Panc1 (cell line): ENCODE measurements at regions not wholly inside any gene's neighbourhood (a gene's known extent, or its start where the extent isn't known, plus 50 kb on each side); places are given as distances from the start of the nearest gene placed in this dataset.

ENCODE experiments used
- ATAC-seq: fragments of 200-7000 bp; cut with Tn5 transposase; 2 replicates; pipeline ENCODE4 v1.9.1; 2020; ENCODE audit warnings: mild to moderate bottlenecking, moderate library complexity
- BruUV-seq: library from RNA; stranded (reverse); fragments of 400-500 nt; replicated peaks from 2 replicates; lab custom pipeline; 2021; lab: Mats Ljungman, UMichigan
- CTCF ChIA-PET: fragments of 300-600 bp; sonication (Branson Sonifier 250); formaldehyde crosslinking; loops from one replicate; lab custom pipeline; 2022; ENCODE audit warnings: antibody characterized with exemption; lab: Charles Lee
- POLR2A ChIA-PET: fragments of 300-600 bp; sonication (Branson Sonifier 250); formaldehyde crosslinking; loops from one replicate; lab custom pipeline; 2022; ENCODE audit warnings: antibody characterized with exemption; lab: Charles Lee
- DNase-seq: peaks from one replicate; pipeline ENCODE4 v3.0.0-alpha.2; 2010; ENCODE audit warnings: low read depth, low spot score
- H3K27ac ChIP-seq: 2 replicates; pipeline ENCODE4 v1.5.1; 2011; ENCODE audit warnings: mild to moderate bottlenecking, low read length, inconsistent platforms
- H3K27me3 ChIP-seq: fragments of 200-500 bp; sonication (Bioruptor generic); 2 replicates; pipeline ENCODE4 v1.6.0; 2014; ENCODE audit warnings: low read length, inconsistent platforms; ENCODE audit not compliant: control insufficient read depth, insufficient read depth
- H3K36me3 ChIP-seq: fragments of 200-500 bp; sonication (Bioruptor generic); 2 replicates; pipeline ENCODE4 v1.5.1; 2014; ENCODE audit warnings: inconsistent platforms, mild to moderate bottlenecking, low read length, moderate library complexity; ENCODE audit not compliant: control insufficient read depth, insufficient read depth
- H3K4me1 ChIP-seq: 2 replicates; pipeline ENCODE4 v1.5.1; 2011; ENCODE audit warnings: inconsistent platforms, mild to moderate bottlenecking, low read length, moderate library complexity; ENCODE audit not compliant: control insufficient read depth, insufficient read depth
- H3K4me3 ChIP-seq, 2 experiments: 2 replicates each; pipeline ENCODE4 v1.5.1; 2011 to 2012; ENCODE audit warnings: low read depth in 2 of 2, low read length in 2 of 2, mild to moderate bottlenecking in 2 of 2, inconsistent platforms in 1 of 2, moderate library complexity in 1 of 2
- H3K9me3 ChIP-seq: fragments of 200-500 bp; sonication (Bioruptor generic); 2 replicates; pipeline ENCODE4 v1.5.1; 2014; ENCODE audit warnings: low read depth, mild to moderate bottlenecking, inconsistent platforms, low read length, moderate library complexity; ENCODE audit not compliant: control insufficient read depth, insufficient read depth
- CTCF ChIP-seq: fragments of 450-650 bp; IDR thresholded peaks from 2 replicates; pipeline ENCODE4 v1.5.1; 2017; ENCODE audit warnings: mild to moderate bottlenecking
- POLR2AphosphoS5 ChIP-seq: IDR thresholded peaks from 2 replicates; pipeline ENCODE4 v1.6.1; 2012; ENCODE audit warnings: mild to moderate bottlenecking, low read depth, low read length, moderate library complexity
- REST ChIP-seq, 2 experiments: IDR thresholded peaks; 2 replicates each; pipeline ENCODE4 v1.6.1; 2011 to 2012; ENCODE audit warnings: low read depth in 2 of 2, control low read depth in 1 of 2, low read length in 1 of 2, mild to moderate bottlenecking in 1 of 2, moderate library complexity in 1 of 2; ENCODE audit not compliant: insufficient read depth in 1 of 2
- SIN3A ChIP-seq: IDR thresholded peaks from 2 replicates; pipeline ENCODE4 v1.6.1; 2012; ENCODE audit warnings: low read depth, mild to moderate bottlenecking, low read length, moderate library complexity, borderline replicate concordance; ENCODE audit not compliant: insufficient read depth
- TCF7L2 ChIP-seq: IDR thresholded peaks from 2 replicates; pipeline ENCODE4 v1.6.1; 2011; ENCODE audit warnings: mild to moderate bottlenecking, low read depth, low read length, inconsistent platforms
- in situ Hi-C: cut with HindIII; loops from 2 replicates; pipeline ENCODE4 v1.10.0; 2016; ENCODE audit warnings: low sequenced_read_pairs, low pct_unique_long_range_greater_than_20kb
- intact Hi-C: fragments of 100-400 bp; cut with micrococcal nuclease; formaldehyde crosslinking; loops from one replicate; pipeline ENCODE4 v1.10.0; 2022; ENCODE audit not compliant: unreplicated experiment

GRCh38 chr18:35917043-35917442, 55.4 kb upstream of the RMP24 start:
- TF ChIP-seq POLR2AphosphoS5 (no peak), TCF7L2 (no peak), CTCF (peak; percentile 71)
- ATAC-seq = no peak
- BruUV-seq = no TSS peak
- Histone ChIP-seq H3K36me3 (no peaks in the 10 kb centered on the region), H3K4me3 (no peak overlapping the region), H3K27ac (peak overlapping the region; percentile 34; the same call in 1 of the 2 replicates), H3K4me1 (peaks cover 3% of the 10 kb centered on the region; the same call in 1 of the 2 replicates), H3K27me3 (no peaks in the 10 kb centered on the region), H3K9me3 (no peaks in the 10 kb centered on the region)
- in situ Hi-C loops (no loop called here), intact Hi-C loops (no loop called here)
- CTCF ChIA-PET = no interaction called here
- POLR2A ChIA-PET = no interaction called here
- DNase-seq = no peak

- ChIA-PET POLR2A (no interaction called here), CTCF (no interaction called here)
Measured at GRCh38 chr18:35918564-35918963, 53.9 kb upstream of the RMP24 start.

GRCh38 chr18:35919179-35919578, 53.3 kb upstream of the RMP24 start:
- in situ Hi-C loops = no loop called here
- TF ChIP-seq REST (IDR thresholded peaks at IDR 0.05; ENCODE audit: insufficient read depth in 1 of 2, low read depth in 2 of 2, low read length in 1 of 2) (no peak), SIN3A (no peak), POLR2AphosphoS5 (no peak), CTCF (no peak), TCF7L2 (no peak)
- Histone ChIP-seq H3K4me3 (no peak overlapping the region), H3K27me3 (no peaks in the 10 kb centered on the region), H3K36me3 (no peaks in the 10 kb centered on the region), H3K27ac (peak overlapping the region; percentile 39; the same call in 1 of the 2 replicates), H3K9me3 (no peaks in the 10 kb centered on the region), H3K4me1 (peaks cover 8% of the 10 kb centered on the region)
- ATAC-seq = no peak
- intact Hi-C loops = no loop called here
- no TSS peak for BruUV-seq
- ChIA-PET POLR2A (no interaction called here), CTCF (no interaction called here)
- no peak for DNase-seq

More at GRCh38 chr18:35918564-35918963, 53.9 kb upstream of the RMP24 start:
- no TSS peak for BruUV-seq
- H3K36me3 ChIP-seq = no peaks in the 10 kb centered on the region
- no peaks in the 10 kb centered on the region for H3K9me3 ChIP-seq
- H3K27ac ChIP-seq = peak overlapping the region; percentile 39; the same call in 1 of the 2 replicates
- TF ChIP-seq CTCF (no peak), SIN3A (no peak), POLR2AphosphoS5 (no peak)
- ATAC-seq (no peak), DNase-seq (no peak)
- H3K27me3 ChIP-seq = no peaks in the 10 kb centered on the region
- peaks cover 6% of the 10 kb centered on the region for H3K4me1 ChIP-seq
- H3K4me3 ChIP-seq = no peak overlapping the region
- intact Hi-C loops (no loop called here), in situ Hi-C loops (no loop called here)
